WTC11 (cell line): ENCODE measurements at regions not wholly inside any gene's neighbourhood (a gene's known extent, or its start where the extent isn't known, plus 50 kb on each side); places are given as distances from the start of the nearest gene placed in this dataset.

ENCODE experiments used
- ATAC-seq: fragments of 200-7000 bp; cut with Tn5 transposase; 2 replicates; pipeline ENCODE4 v1.10.0; 2021; ENCODE audit warnings: mild to moderate bottlenecking, moderate library complexity
- CTCF ChIA-PET: fragments of 300-600 bp; sonication (Branson Sonifier 250); formaldehyde crosslinking; loops from one replicate; lab custom pipeline; 2021; ENCODE audit warnings: antibody characterized with exemption; lab: Charles Lee
- POLR2A ChIA-PET: fragments of 350-600 bp; sonication (Branson Sonifier 250); formaldehyde crosslinking; loops from one replicate; lab custom pipeline; 2021; ENCODE audit warnings: antibody characterized with exemption; lab: Charles Lee
- DNase-seq: peaks from one replicate; pipeline ENCODE4 v3.0.0; 2021; ENCODE audit warnings: low spot score
- H3K27ac Mint-ChIP-seq: 2 replicates; pipeline ENCODE4 v1.8.0; 2021; ENCODE audit warnings: mixed read lengths
- H3K27me3 Mint-ChIP-seq: 2 replicates; pipeline ENCODE4 v1.8.0; 2021; ENCODE audit warnings: low read depth, mild to moderate bottlenecking, moderate library complexity, mixed read lengths
- H3K36me3 Mint-ChIP-seq: 2 replicates; pipeline ENCODE4 v1.8.0; 2021; ENCODE audit warnings: mixed read lengths
- H3K4me1 Mint-ChIP-seq: 2 replicates; pipeline ENCODE4 v1.8.0; 2022; ENCODE audit warnings: mixed read lengths
- H3K4me3 Mint-ChIP-seq: 2 replicates; pipeline ENCODE4 v1.8.0; 2021; ENCODE audit warnings: mild to moderate bottlenecking, moderate library complexity, mixed read lengths
- H3K9me3 Mint-ChIP-seq: 2 replicates; pipeline ENCODE4 v1.8.0; 2021; ENCODE audit warnings: mixed read lengths
- ATF2 ChIP-seq: sonication (generic); formaldehyde crosslinking; IDR thresholded peaks from 2 replicates; pipeline ENCODE4 v1.8.1; 2022; ENCODE audit warnings: low read depth, missing genetic modification reagents, borderline replicate concordance
- CDX4 ChIP-seq: fragments of 250-450 bp; sonication (Bioruptor Pico); IDR thresholded peaks from 2 replicates; pipeline ENCODE4 v1.9.0; 2021; ENCODE audit warnings: moderate library complexity, mild to moderate bottlenecking, inconsistent platforms, borderline replicate concordance
- ELF4 ChIP-seq: sonication (generic); formaldehyde crosslinking; IDR thresholded peaks from 2 replicates; pipeline ENCODE4 v1.8.1; 2022; ENCODE audit warnings: low read depth, mild to moderate bottlenecking, moderate library complexity, missing genetic modification reagents
- FOXJ3 ChIP-seq: sonication (generic); formaldehyde crosslinking; IDR thresholded peaks from 2 replicates; pipeline ENCODE4 v1.9.0; 2021; ENCODE audit warnings: missing genetic modification reagents, mild to moderate bottlenecking, borderline replicate concordance
- IRF2 ChIP-seq: sonication (generic); formaldehyde crosslinking; IDR thresholded peaks from 2 replicates; pipeline ENCODE4 v1.8.0; 2022; ENCODE audit warnings: low read depth, missing genetic modification reagents, borderline replicate concordance
- MXD4 ChIP-seq: fragments of 250-450 bp; sonication (Bioruptor Pico); IDR thresholded peaks from 2 replicates; pipeline ENCODE4 v1.8.0; 2021; ENCODE audit warnings: mild to moderate bottlenecking, moderate library complexity, borderline replicate concordance
- NFATC4 ChIP-seq: fragments of 250-450 bp; sonication (Bioruptor Pico); IDR thresholded peaks from 2 replicates; pipeline ENCODE4 v1.9.0; 2021; ENCODE audit warnings: mild to moderate bottlenecking
- NR1H2 ChIP-seq: sonication (generic); formaldehyde crosslinking; IDR thresholded peaks from 2 replicates; pipeline ENCODE4 v1.9.0; 2021; ENCODE audit warnings: mild to moderate bottlenecking, moderate library complexity, missing genetic modification reagents
- NR2C2 ChIP-seq: sonication (generic); formaldehyde crosslinking; IDR thresholded peaks from 2 replicates; pipeline ENCODE4 v1.8.0; 2022; ENCODE audit warnings: mild to moderate bottlenecking, missing genetic modification reagents
- NR3C1 ChIP-seq: sonication (generic); formaldehyde crosslinking; conservative IDR thresholded peaks from 2 replicates; pipeline ENCODE4 v1.8.1; 2023; ENCODE audit warnings: low read depth, mild to moderate bottlenecking, missing genetic modification reagents
- PREB ChIP-seq: sonication (generic); formaldehyde crosslinking; IDR thresholded peaks from 2 replicates; pipeline ENCODE4 v1.8.1; 2022; ENCODE audit warnings: mild to moderate bottlenecking, missing genetic modification reagents, moderate library complexity, borderline replicate concordance
- RORB ChIP-seq: fragments of 250-450 bp; sonication (Bioruptor Pico); IDR thresholded peaks from 2 replicates; pipeline ENCODE4 v1.9.0; 2021; ENCODE audit warnings: mild to moderate bottlenecking
- SMAD4 ChIP-seq: sonication (generic); formaldehyde crosslinking; IDR thresholded peaks from 2 replicates; pipeline ENCODE4 v1.8.0; 2022; ENCODE audit warnings: mild to moderate bottlenecking, missing genetic modification reagents
- STAT6 ChIP-seq: sonication (generic); formaldehyde crosslinking; conservative IDR thresholded peaks from 2 replicates; pipeline ENCODE4 v1.8.1; 2023; ENCODE audit warnings: mild to moderate bottlenecking, low read depth, missing genetic modification reagents, moderate library complexity
- TEAD4 ChIP-seq: sonication (generic); formaldehyde crosslinking; IDR thresholded peaks from 2 replicates; pipeline ENCODE4 v1.8.0; 2022; ENCODE audit warnings: mild to moderate bottlenecking, missing genetic modification reagents
- ZNF263 ChIP-seq: sonication (generic); formaldehyde crosslinking; IDR thresholded peaks from 2 replicates; pipeline ENCODE4 v1.8.1; 2022; ENCODE audit warnings: low read depth, mild to moderate bottlenecking, moderate library complexity, missing genetic modification reagents
- ZNF281 ChIP-seq: sonication (generic); formaldehyde crosslinking; IDR thresholded peaks from 2 replicates; pipeline ENCODE4 v1.8.0; 2023; ENCODE audit warnings: mild to moderate bottlenecking, missing genetic modification reagents
- ZNF425 ChIP-seq: fragments of 250-450 bp; sonication (Bioruptor Pico); conservative IDR thresholded peaks from 2 replicates; pipeline ENCODE4 v1.9.0; 2021; ENCODE audit warnings: mild to moderate bottlenecking

GRCh38 chr18:10120622-10121021 is 206.8 kb downstream of the VAPA start (continued):
- TF ChIP-seq STAT6 (CRISPR knock-in tag) = no peak
- TF ChIP-seq NR2C2 = no peak
- no peak for TF ChIP-seq PREB (CRISPR knock-in tag)
- TF ChIP-seq TEAD4 = no peak

- H3K36me3 Mint-ChIP-seq = peaks cover 9% of the 10 kb centered on the region
- CTCF ChIA-PET = no interaction called here
- no peaks in the 10 kb centered on the region for H3K27me3 Mint-ChIP-seq
- H3K9me3 Mint-ChIP-seq = peaks cover 17% of the 10 kb centered on the region
- DNase-seq = no peak
- no peak overlapping the region for H3K27ac Mint-ChIP-seq
- POLR2A ChIA-PET = no interaction called here
- TF ChIP-seq TEAD4 = no peak
- no peak for TF ChIP-seq NR1H2 (CRISPR knock-in tag)
- no peak for TF ChIP-seq ZNF263
- TF ChIP-seq IRF2 (CRISPR knock-in tag) = no peak
- TF ChIP-seq CDX4 (CRISPR knock-in tag) = no peak
- no peak for TF ChIP-seq FOXJ3 (CRISPR knock-in tag)
- TF ChIP-seq MXD4 (CRISPR knock-in tag) = no peak
- TF ChIP-seq ZNF425 (CRISPR knock-in tag) = no peak
- H3K4me3 Mint-ChIP-seq = no peak overlapping the region
- H3K4me1 Mint-ChIP-seq = peaks cover 42% of the 10 kb centered on the region
- no peak for ATAC-seq
Observed at GRCh38 chr18:10121028-10121427, 207.2 kb downstream of the VAPA start.

GRCh38 chr18:10121786-10122515 is 208.1 kb downstream of the VAPA start:
- Mint-ChIP-seq H3K27me3 (no peaks in the 10 kb centered on the region), H3K36me3 (peaks cover 9% of the 10 kb centered on the region), H3K27ac (no peak overlapping the region), H3K4me1 (peaks cover 39% of the 10 kb centered on the region), H3K9me3 (peaks cover 17% of the 10 kb centered on the region), H3K4me3 (no peak overlapping the region)
- ChIA-PET CTCF (interaction anchor here (0.7 kb wide), 1 partner anchor 12 kb away, joined by 3 read pairs; no protein-coding TSS in a partner anchor), POLR2A (no interaction called here)
- ATAC-seq = no peak
- DNase-seq = no peak
- TF ChIP-seq ZNF281 (CRISPR knock-in tag) (no peak), ELF4 (CRISPR knock-in tag) (no peak), NR3C1 (CRISPR knock-in tag) (no peak), TEAD4 (no peak), ATF2 (CRISPR knock-in tag) (no peak), NFATC4 (CRISPR knock-in tag) (no peak), SMAD4 (CRISPR knock-in tag) (no peak), RORB (CRISPR knock-in tag) (no peak)
